Stomach (tissue), 4 donors: ENCODE measurements at regions not wholly inside any gene's neighbourhood (a gene's known extent, or its start where the extent isn't known, plus 50 kb on each side); places are given as distances from the start of the nearest gene placed in this dataset.

Experiments used
- CTCF ChIP-seq, 7 experiments: fragments of 450-650 bp in 4 of 7; fragments of 200-600 bp in 3 of 7; sonication (generic) in 3 of 7; IDR thresholded peaks; one replicate each; pipeline ENCODE4 v1.5.1; 2016 to 2019; ENCODE audit warnings: antibody characterized with exemption in 7 of 7, control low read depth in 2 of 7, mild to moderate bottlenecking in 1 of 7
- POLR2A ChIP-seq, 4 donors: fragments of 450-650 bp; IDR thresholded peaks; one replicate each; pipeline ENCODE4 v1.6.1; 2016; ENCODE audit warnings: antibody characterized with exemption in 4 of 4, control low read depth in 2 of 4, mild to moderate bottlenecking in 1 of 4, moderate library complexity in 1 of 4
- POLR2AphosphoS5 ChIP-seq, 3 donors: sonication (generic); formaldehyde crosslinking; IDR thresholded peaks; one replicate each; pipeline ENCODE4 v1.6.1; 2016; ENCODE audit warnings: antibody characterized with exemption in 3 of 3

GRCh38 chr16:16908077-16908476 lies 529.1 kb downstream of the NPIPA7 start:
- TF ChIP-seq POLR2A (IDR thresholded peaks at IDR 0.05) (no peak), CTCF (IDR thresholded peaks at IDR 0.05) (no peak), POLR2AphosphoS5 (IDR thresholded peaks at IDR 0.05) (no peak)
